Posterior cingulate gyrus (tissue), 11 donors: ENCODE measurements at regions not wholly inside any gene's neighbourhood (a gene's known extent, or its start where the extent isn't known, plus 50 kb on each side); places are given as distances from the start of the nearest gene placed in this dataset.

Experiments
- DNase-seq, 10 donors: peaks; one replicate each; pipeline versions ENCODE4 v3.0.0 to v3.0.0-alpha.2; 2020 to 2021; ENCODE audit warnings: mixed read lengths in 3 of 10
- intact Hi-C: fragments of 100-400 bp; cut with DNase I; formaldehyde crosslinking; loops from one replicate; pipeline ENCODE4 v1.15.1; 2023

DNA sequence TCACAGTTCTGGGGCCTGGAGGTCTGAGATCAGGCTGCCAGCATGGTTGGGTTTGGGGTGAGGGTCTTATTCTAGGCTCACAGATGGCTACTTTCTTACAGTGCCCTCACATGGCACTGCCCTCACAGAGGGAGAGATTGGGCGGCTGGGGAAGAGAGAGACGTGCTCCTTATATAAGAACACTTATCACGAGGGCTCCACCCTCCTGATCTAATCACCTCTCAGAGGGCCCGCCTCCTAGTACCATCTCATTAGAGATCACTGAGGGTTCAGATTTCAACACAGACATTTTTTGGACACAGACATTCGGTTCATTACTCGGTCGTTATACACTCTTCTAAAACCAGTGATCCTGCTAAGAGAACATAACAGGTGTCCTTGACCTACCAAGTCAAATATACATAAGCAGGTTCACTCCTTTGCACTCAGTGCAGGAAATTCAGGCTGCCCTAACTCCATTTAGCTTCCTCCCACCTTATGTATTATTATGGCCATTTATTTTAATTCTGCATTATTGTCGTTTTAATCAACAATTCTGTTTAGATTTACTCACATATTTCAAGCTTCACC is 121.7 kb downstream of the ICE1 start:
- intact Hi-C loops, result no loop called here
- DNase-seq, result no peak

DNA sequence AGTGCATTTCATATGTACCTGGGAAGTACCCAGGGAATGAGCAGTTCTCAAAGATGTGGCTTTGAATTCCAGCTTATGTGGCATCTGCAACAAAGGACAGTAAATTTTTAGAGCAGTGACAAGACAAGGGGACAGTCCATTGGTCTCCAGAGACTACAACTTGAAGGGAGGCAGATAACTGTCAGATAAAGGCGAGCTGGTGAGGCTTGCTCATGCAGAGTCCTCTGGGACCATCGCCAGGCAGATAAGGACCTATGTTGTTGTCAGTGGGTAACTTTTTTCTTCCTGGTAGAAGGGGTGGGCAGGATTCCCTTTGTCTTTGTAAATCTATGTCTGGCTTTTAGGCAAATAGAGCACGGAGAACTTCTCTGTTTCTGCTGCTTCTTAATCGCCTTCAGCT is 120.2 kb downstream of the ICE1 start:
- intact Hi-C loops, result no loop called here
- no peak for DNase-seq

DNA sequence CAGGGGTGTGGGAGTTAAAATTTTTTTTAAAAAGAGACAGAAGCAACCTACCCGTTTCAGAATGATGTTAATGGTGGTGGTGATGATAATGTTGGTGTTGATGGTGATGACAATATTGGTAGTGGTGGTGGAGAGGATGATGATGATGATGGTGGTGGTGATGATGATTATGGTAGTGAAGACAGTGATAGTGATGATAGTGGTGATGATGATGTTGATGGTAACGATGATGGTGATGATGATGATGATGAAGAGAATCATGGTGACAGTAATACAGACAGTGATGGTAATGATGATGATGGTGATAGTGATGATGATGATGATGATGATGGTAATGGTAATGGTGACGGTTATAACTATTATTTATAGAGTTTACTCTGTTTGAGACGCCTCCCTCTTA is 117.6 kb downstream of the ICE1 start:
- DNase-seq, result no peak
- intact Hi-C loops, result no loop called here
